ENCODE measurements at regions not wholly inside any gene's neighbourhood (a gene's known extent, or its start where the extent isn't known, plus 50 kb on each side); places are given as distances from the start of the nearest gene placed in this dataset.
A peak's percentile ranks its signal among the peaks of the same experiment; 100 is the strongest.
"Not testable (repeated sequence)": the region's sequence is repeated elsewhere in the genome, so short reads cannot be mapped to it uniquely, and the experiment has no call there.

DNA sequence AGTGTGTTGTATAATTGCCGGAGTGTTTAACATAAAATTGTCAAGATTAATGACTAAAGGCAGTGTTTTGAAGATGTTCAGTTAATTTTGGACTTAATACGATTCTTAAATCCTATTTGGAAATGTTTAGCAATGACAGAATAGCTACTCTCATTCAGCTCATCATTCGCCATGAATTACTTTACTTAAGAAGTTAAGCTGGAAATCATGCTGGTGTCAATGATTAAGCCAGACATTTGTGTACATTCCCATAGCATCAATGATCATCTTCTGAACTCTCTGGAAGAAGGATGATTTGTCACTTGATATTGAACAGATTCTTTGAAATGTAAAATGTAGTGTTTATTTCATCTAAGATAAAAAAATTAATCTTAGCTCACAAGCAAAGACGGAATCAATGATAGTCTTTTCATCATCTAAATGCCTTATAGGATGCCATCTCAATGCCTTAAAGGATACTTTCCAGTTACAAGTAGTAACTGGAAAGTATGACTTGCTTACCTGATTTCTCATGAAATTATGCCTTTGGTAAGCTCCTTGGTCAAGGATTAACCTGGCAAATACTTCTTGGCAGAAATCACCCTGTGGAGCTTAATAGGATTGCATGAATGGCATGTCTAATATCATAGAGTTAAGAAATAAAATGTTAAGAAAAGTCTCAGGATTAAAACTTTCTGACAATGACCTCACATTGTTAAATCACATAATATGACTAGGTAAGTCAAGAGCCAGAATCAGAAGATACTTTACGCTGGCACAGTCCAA is 515.5 kb upstream of the AGA start:
- peak; percentile 30 for DNase-seq

DNA sequence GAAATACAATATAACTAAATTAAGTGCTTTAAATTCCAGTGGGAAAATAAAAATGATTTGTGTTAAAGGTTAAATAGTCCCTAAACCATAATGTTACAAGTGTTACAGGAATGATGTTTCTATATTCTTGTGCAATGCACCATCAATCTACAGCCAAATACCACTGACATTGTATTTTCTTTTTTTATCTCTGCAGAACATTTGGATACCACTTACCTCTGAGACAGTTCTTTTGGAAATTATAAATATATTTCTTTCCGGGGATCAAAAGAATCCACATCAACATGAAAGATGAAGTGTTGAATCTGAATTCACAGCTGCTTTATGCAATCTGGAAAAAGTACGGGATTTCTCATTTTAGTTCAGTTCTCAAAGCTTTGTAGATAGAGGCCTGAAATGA is 518.3 kb upstream of the AGA start:
- DNase-seq, result no peak

DNA sequence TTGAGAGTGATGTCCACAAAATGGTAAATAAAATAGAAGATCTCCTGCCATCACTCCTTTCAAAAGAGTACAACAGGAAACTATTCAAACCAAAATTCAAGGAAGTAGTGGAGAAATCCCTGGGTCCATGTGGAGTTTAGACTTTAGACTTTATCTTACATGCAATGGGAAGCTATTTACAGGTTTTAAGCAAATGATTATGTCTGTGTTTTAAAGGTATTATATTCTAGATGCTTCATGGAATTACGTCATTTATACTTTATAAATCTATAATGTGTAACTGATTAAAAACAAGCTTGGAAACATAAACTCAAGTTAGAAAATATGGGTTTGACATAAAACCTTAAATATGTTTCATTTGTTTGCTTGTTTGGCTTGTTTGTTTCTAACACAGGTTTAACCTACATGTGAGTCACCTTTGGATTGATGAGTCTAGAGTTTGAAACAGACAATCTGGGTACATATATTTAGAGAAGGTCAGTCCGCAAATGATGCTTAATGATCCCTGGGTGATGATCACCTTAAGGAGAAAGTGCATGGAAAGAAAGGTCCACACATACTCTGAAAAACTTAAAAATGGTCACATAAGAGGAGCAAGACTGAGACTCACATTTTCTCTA is 519.6 kb upstream of the AGA start:
- no peak for DNase-seq

DNA sequence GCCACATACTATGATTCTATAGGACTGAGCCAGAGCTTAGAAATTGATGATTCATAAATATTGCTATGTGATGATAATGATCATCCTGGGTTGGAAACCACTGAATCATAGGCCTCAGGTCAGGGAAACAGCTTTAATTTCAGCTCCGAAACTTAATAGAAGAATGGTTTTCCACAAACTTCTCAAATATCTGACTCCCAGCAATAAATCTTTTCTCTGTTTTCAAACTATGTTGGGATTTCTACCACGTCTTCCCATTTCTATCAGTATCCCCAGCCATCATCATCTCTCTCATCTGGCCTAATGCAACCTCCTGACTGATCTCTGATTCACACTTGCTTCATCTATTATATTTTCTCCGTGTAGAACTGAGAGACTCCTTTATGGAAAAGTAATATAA is 521.8 kb upstream of the AGA start:
- DNase-seq, result no peak

DNA sequence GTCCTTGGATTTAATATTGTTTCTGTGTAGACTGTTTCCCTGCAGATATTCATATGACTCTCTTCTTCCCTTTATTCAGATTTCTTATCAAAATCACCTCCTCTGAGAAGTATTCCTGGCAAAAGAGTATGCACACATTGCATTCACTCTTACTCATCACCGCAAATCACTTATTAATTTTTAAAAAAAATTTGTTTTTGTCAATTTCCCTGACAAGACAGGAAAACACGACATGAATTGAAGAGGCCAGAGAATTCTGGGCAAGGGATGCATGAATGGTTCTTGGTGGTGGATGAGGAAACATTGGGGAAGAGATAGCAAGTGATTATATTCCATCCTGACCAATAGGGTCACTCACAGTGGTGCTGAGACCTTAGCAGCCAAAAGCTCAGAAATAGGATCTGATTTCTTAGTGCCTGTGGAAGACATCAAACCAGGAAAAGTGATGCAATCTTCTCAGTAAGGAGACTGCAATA is 522.5 kb upstream of the AGA start:
- no peak for DNase-seq

DNA sequence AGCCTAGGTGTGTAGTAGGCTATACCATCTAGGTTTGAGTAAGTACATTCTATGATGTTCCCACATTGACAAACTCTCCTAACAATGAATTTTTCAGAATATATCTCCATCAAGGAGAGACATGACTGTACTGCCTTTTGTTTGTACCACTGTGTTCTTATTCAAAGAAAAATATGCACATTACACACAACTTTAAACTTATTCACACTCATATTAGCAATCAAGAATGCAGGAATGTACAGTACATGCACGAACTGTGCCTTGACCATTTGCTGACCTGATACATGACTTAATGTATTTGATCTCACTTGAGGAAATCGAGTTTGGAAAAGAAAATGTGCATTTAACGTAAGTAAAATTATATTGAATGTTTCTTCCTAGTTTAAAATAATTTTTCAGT is 525.1 kb upstream of the AGA start:
- DNase-seq, result no peak

DNA sequence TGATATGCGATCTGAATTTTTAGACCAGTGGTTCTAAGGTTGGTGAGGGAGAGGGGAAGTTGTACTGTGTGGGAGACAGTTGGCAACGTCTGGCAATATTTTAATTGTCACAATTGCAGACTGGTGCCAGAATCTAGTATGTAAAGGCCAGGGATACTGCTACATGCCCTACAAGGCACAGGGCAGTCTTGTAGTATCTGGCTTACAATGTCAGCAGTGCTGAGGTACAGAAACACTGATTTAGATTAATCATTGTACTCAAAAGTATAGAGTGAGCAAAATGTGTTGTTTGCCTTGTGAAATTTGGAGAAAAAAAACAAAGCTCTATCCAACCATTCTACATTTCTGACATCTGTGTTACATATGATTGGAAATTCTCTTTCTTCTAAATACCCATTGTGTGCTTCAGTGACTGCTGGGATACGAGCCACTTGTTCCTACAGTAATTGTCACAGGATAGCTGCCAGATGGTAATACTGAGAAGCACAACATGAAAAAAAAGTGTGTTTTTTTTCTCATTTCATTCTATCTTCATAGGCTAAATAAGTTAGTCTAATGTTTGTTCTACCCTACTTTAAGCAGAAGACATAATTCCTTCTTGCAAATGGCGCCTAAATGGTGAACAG is 526.7 kb upstream of the AGA start:
- no peak for DNase-seq

DNA sequence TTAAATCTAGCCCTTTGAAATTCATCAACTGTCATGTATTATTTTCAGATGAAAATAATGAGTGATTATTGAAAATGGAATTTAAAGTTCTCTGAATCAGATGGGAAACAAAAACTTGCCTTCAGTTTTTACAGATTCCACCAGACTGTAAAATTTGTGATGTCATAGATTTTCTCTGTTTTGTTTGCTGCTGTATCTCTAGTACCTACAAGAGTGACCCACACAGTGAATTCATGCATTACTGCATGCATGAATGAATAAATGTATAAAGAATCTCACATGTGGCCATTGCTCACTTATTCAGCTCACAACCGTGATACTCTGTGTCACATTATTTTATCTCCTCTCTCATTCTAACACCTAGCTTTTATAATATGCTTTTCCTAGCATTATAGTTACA is 532.2 kb upstream of the AGA start:
- no peak for DNase-seq

DNA sequence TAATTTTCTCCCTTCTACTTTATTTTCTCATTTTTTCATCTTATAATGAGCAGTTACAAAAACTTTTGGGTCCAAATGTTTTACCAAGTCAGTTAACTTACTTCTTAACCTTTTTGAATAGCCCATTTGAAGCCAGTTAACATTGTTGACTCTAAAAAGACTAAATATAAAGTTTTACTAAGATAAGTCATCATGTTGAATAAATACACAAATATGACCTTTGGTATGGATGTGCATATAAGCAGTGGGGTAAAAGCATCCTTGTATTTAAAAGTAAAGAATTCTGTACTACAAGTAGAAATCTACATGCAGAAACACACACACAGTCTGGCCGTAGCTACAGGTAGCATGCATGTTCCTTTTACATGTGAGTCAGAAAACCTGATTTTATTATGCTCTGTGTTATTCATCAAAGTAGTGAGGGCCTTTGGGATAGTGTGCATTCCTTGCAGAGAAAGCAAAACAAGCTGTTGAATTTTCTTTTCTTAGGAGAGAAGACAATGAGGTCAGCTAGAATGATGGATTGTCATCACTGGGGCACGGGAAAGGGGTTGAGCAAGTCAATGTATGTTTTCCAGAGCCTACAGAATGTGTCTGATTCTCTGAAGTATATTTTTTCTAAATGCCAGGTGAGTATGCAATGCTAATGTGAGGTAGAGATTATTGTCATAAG is 533.2 kb upstream of the AGA start:
- no peak for DNase-seq

DNA sequence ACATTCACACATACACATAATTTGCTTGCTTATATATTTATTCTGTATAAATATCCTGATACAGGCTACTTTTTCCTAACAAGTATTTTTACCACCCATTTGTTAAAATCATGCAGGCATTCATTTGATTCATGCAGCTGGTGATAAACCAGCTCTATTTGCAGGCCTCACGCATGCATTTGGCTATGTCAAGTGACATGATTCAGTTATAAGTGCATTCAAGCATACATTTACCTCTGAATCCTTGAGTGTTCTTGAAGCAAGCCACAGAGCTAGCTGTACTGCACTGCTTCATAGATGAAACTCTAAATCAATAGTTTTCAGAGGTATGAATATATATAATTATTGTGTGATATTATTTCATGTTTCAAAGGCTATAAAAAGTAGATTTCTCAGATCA is 544.0 kb upstream of the AGA start:
- no peak for DNase-seq

DNA sequence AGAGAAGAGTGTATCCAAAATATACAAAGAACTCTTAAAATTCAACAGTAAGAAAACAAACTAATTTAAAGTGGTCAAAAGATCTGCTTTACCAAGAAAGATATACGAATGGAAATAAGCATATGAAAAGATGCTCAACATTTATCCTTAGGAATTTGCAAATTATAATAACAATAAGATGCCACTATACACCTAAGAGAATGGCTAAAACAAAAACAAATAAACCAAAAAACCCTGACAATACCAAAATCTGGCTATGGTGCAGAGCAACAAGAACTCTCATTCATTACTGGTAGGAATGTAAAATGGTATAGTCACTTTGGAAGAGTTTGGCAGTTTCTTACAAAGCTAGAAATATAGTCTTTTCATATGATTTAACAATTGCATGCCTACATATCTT is 545.7 kb upstream of the AGA start:
- no peak for DNase-seq

DNA sequence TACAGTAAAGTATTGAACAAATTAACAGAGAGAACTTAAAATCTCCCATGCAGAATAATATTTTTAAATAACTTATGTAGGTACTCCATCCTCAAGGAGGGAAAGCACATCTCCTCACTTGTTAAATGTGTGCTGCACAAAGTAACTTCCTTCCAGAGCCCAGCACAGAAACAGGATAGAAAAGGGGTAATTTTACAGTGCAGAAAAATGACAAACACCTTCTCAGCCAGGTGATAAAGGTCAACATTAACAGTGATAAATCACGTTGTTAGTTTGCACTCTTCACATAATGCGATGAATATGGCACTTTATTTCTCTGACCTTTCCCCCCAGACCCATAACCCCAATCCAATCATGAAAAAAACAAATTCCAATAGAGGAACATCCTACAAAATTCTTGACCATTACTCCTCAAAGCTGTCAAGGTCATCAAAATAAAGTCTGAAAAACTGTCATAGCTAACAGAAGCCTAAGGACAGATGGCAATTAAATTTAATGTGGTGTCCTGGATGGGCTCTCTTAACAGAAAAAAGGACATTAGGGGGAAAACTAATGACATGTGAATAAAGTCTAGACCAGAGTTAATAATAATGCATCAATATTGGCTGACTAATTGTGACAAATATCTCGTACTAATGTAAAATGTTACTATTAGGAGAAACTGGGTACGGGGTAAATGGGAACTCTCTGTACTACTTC is 547.4 kb upstream of the AGA start:
- DNase-seq, result no peak

DNA sequence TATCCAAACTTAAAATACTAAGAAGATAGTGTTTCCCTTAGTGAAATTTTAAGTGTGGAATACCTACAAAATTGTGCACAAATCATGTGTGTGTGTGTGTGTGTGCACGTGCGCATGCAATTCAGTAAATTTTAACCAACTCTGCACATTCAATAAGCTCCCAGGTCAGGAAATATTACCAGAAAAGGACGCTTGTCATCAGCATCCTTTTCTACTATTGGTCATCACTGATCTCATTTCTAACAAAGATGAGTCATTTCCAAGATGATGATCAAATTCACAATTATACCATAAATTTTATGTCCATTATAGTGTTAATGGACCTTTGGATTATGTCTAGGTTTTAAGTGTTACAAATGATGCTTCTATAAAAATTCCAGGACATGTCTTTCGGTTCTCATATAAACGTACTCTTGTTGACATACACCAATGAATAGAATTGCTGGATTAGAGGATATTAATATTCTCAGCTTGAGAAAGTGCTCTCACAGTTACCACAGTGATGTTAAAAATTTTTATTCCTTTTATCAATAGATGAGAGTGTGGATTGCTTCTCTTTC is 560.9 kb upstream of the AGA start:
- DNase-seq, result no peak

DNA sequence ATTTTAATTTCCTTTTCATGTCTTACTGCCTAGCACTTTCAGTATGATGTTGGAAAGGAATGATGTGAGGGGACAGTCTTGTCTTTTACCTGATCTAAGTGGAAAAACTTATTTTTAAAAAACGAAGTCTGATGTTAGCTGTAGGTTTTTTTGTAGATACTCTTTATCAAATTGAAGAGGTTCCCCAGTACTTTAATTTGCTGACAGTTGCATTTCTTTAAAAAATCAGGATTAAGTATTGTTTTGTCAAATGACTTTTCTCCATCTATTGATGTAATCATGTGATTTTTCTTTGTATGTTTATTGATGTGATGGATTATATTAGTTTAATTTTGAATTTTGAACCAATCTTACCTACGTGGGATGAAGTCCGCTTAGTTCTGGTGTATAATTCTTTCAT is 568.4 kb upstream of the AGA start:
- DNase-seq, result no peak

DNA sequence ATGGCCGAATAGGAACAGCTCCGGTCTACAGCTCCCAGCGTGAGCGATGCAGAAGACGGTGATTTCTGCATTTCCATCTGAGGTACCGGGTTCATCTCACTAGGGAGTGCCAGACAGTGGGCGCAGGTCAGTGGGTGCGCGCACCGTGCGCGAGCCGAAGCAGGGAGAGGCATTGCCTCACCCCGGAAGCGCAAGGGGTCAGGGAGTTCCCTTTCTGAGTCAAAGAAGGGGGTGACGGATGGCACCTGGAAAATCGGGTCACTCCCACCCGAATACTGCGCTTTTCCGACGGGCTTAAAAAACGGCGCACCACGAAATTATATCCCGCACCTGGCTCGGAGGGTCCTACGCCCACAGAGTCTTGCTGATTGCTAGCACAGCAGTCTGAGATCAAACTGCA is 572.8 kb upstream of the AGA start:
- DNase-seq, result not testable (repeated sequence)

DNA sequence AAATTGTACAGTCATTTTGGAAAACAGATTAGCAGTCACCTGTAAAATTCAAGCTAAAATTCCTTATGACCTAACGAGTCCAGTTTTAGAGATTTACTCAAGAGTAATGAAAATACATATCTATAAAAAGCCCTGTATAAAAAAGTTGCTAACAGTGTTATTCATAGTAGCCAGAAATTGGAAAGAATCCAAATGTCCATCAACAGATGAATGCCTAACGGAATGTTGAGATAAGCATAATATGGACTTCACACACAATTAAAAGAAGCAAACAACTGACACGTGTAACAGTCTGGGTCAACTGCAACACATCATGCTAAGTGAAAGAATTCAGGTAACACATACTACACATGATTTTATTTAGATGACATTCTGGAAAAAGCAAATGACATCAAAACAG is 584.8 kb upstream of the AGA start:
- DNase-seq, result no peak

DNA sequence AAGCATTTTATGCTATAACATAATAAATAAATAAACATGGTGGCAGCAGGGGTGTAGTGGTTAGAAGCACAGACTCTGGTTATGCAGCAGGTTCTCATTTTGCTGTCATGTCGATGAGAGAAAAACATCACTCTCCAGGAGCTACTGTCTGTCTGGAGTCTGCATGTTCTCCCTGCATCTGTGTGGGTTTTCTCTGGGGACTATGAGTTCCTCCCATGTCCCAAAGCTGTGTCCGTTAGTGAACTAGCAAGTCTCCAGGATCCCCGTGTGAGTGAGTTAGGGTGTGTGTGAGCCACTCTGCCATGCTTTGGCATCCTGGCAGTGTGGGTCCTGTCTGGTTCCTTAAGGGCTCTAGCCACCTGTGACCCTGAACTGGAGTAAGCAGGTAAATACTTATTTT is 585.6 kb upstream of the AGA start:
- DNase-seq, result no peak

DNA sequence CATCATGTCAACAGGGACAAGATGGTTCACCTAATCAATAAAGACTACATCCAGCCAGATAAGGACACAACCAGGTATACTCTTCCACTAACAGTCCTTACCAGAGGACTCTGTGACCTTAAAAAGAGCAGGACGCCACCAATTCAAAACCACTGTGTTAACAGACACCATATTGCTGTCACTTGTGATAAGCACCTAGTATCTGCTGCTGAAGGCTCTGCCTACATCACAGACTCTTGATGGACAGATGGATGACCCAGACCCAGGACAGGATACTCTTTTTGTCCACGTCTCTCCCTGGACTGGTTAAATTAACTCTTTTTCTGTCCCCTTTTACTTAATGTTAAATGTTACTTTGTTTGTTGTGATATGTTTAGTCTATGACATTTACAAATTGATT is 586.2 kb upstream of the AGA start:
- no peak for DNase-seq

DNA sequence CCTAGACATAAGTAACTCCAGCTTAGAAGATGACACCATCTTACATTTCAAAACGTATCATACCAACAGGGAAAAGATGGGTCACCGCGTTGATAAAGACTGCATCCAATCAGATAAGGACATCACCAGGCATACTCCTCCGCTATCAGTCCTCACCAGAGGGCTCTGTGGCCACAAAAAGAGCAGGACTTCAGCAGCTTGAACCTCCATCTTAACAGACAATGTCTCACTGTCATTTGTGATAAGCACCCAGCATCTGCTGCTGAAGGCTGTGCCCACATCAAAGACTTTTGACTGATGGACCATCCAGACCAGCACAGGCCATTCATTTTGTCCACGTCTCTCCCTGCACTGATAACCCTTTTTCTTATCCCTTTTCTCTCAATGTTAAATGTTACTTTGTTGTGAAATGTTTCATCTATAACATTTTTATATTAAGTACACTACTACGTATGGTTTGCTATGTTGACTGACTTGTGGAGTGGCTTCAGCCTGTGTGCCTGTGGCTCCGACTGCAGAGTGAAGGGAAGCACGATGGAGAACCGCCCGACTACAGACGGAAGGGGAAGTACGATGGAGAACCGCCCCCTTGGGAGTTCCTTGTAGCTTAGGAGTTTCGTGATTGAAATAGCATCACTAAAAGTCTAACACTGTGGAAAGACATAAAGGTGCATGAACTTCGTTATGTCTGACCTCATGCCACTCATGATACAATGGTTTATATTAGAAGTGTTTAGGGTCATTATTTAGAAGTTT is 595.4 kb upstream of the AGA start:
- no peak for DNase-seq

DNA sequence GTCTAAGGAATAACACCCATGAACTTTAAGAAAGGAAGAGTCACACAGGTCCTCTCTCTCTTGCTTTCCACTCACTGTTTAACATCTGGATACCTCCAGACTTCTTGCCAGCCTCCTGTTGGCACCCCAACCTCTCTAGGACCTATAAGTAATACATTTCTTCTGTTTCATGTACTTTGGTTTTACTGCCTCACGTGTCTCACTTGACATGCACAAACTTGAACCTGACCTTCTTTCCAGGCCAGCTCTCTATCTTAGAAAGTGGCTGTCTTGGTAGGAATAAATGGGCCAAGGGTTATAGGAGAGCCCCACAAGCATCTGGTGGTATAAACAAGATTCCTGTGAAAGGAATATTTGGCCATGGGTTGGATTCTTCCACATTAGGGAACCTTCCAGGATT is 614.8 kb upstream of the AGA start:
- no peak for DNase-seq

DNA sequence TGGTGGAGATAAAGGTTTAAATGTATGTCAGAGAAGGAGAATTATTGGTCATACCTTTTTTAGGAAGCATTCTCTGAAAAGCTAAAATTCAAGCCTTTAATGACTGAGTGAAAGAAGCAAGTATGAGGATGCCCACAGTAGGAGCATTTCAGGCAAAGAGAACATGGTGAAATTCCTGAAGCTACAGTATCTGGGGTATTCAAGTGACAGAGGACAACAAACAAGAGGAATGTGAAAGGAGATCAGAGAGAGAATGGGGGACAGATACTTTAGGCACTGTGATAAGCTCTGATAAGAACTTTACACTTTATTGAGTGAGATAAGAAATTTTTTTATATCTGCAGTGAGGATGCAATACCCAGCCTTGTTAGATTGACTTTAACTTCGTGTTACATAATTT is 621.3 kb upstream of the AGA start:
- DNase-seq, result no peak

DNA sequence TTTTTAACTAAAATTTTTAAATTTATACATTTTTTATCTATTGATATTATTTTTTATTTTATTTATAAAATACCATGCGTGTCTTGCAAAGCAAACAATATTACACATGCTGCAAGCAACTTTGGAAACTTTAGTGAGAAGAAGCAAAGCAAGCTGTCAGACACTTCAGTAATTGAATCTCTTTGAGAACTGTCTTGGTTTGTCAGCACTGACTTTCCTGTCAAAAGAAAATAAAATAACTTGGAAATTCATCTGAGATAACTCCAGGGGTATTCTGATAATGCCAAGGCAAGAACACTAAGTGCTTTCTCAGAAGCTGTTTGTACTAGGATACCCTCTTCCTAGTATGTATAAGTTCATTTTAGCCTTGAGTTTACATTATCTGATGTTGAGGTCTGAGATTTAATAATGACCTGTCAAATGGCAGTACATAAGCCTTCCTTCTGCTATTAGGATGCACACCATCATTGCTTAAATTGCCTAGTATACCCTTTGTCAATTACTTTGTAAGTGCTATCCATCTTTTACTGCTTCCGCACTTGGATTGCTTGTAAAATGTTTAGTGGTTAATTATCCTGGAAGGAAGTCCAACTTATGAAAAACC is 624.2 kb upstream of the AGA start:
- no peak for DNase-seq
